HG02973 (cell line): ENCODE measurements at regions not wholly inside any gene's neighbourhood (a gene's known extent, or its start where the extent isn't known, plus 50 kb on each side); places are given as distances from the start of the nearest gene placed in this dataset.

Experiments
- ATAC-seq: cut with Tn5 transposase; IDR thresholded peaks from one replicate; pipeline ENCODE4 v1.9.1; 2021; ENCODE audit warnings: moderate library complexity; ENCODE audit not compliant: unreplicated experiment

- no peak for ATAC-seq
Observed at GRCh38 chr18:27899893-27900292, 277.0 kb downstream of the CDH2 start.

GRCh38 chr18:27894746-27895145, 282.2 kb downstream of the CDH2 start:
- no peak for ATAC-seq

- ATAC-seq = no peak
Observed at GRCh38 chr18:27887711-27888495, 289.0 kb downstream of the CDH2 start.

- ATAC-seq = no peak
Observed at GRCh38 chr18:27887287-27887686, 289.6 kb downstream of the CDH2 start.

- no peak for ATAC-seq
Observed at GRCh38 chr18:27879540-27879939, 297.4 kb downstream of the CDH2 start.

GRCh38 chr18:27871726-27872125, 305.2 kb downstream of the CDH2 start:
- no peak for ATAC-seq

- no peak for ATAC-seq
Observed at GRCh38 chr18:27869735-27870134, 307.2 kb downstream of the CDH2 start.

GRCh38 chr18:27865431-27865830, 311.5 kb downstream of the CDH2 start:
- ATAC-seq = no peak

GRCh38 chr18:27863780-27864430, 313.0 kb downstream of the CDH2 start:
- ATAC-seq = no peak

- ATAC-seq = no peak
Observed at GRCh38 chr18:27862041-27862682, 314.8 kb downstream of the CDH2 start.

- no peak for ATAC-seq
Observed at GRCh38 chr18:27861539-27861938, 315.4 kb downstream of the CDH2 start.

- no peak for ATAC-seq
Observed at GRCh38 chr18:27860701-27861107, 316.2 kb downstream of the CDH2 start.

GRCh38 chr18:27860011-27860410, 316.9 kb downstream of the CDH2 start:
- ATAC-seq = no peak

GRCh38 chr18:27856820-27857219, 320.1 kb downstream of the CDH2 start:
- no peak for ATAC-seq

- ATAC-seq = no peak
Observed at GRCh38 chr18:27855486-27855885, 321.4 kb downstream of the CDH2 start.

GRCh38 chr18:27854631-27855030, 322.3 kb downstream of the CDH2 start:
- ATAC-seq = no peak

- ATAC-seq = no peak
Observed at GRCh38 chr18:27848336-27848735, 328.6 kb downstream of the CDH2 start.

- no peak for ATAC-seq
Observed at GRCh38 chr18:27847412-27847811, 329.5 kb downstream of the CDH2 start.

GRCh38 chr18:27845897-27846296, 331.0 kb downstream of the CDH2 start:
- no peak for ATAC-seq

GRCh38 chr18:27843783-27844777, 332.9 kb downstream of the CDH2 start:
- ATAC-seq = no peak

GRCh38 chr18:27839141-27839540, 337.8 kb downstream of the CDH2 start:
- ATAC-seq = no peak
